Femur (tissue), 1 donor: ENCODE measurements at regions not wholly inside any gene's neighbourhood (a gene's known extent, or its start where the extent isn't known, plus 50 kb on each side); places are given as distances from the start of the nearest gene placed in this dataset.
"Not testable (repeated sequence)": the region's sequence is repeated elsewhere in the genome, so short reads cannot be mapped to it uniquely, and the experiment has no call there.

Experiments
- DNase-seq: peaks from one replicate; pipeline ENCODE4 v3.0.0-alpha.2; 2017

DNA sequence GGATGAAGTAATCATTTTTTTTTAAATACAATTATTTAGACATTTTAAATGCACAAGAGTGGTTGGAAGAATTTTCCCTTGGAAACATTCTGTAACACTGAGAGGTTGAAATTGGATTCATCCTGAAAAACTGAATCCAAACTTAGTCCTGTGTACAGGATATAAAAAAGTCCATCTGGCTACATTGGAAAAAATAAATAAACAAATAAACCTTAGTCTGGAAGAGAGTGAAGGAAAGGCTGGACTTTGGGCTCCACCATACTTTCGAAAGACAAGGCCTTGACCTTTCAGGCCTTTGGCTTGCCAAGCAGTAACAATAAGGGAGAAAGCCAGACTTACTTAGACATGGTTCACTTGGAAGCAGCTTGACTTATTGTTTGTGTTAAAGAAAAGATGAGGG is 664.3 kb downstream of the TENT5A start:
- DNase-seq, result no peak

DNA sequence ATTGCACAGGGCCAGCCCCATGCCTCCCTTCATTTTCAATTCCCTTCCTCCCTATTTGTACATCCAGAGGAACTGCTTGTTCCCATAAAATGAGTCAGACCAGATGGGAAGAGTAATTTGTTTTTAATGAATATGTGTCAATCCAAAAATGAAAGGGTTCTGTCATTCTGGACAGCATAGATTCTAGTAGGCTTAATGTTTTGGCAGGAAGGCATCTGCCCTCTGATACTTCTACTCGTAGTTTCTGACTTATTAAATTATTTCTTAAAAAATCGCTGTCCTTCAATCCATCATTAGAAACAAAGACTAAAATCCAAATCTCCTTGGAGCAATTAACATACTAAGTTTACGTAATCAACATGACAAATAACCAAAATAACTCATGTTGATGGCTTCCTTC is 665.5 kb downstream of the TENT5A start:
- no peak for DNase-seq

DNA sequence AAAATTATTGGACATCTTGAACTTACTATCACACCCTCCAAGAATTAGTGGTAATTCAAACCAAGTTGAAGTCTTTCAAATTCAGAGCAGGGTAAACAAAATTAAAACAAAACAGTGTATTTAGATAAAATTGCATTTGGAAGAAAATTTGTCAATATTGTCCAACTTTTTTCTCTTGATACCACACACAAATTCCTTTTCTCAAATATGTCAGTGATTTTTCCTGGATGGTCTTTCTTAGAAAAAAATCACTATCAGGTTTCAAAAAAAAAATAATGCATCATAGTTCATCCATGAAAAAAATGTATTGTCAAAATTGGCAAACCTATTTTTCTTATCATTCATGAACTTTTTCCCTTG is 667.1 kb downstream of the TENT5A start:
- DNase-seq, result no peak

DNA sequence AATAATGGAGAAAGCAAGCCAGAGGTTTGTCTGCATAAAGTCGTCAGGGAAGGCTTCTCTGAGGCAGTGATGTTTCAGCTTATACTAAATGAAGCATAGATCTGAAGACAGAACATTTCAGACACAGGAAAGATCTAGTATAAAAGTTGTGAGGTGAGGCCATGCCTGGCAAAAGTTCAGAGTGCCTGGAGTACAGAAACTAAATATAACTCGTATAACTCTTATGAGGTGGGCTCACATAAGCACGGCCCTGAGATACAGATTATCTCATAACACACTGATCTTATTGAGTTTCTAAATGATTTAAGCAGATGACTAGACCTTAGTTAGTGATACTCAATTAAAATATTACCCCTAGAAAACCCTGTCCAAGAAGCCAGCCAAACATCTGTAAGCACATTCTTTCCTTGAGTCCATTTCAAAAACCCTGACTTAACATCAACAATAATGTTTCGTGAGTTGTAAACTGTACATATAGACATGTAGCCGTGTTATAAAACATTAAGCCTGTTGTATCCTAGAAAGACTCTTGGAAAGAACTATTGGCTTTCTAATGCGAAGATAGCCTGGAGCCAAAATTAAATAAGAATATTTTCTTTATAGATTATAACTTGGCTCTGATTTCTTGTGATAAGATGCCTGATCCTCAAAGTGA is 667.6 kb downstream of the TENT5A start:
- no peak for DNase-seq

DNA sequence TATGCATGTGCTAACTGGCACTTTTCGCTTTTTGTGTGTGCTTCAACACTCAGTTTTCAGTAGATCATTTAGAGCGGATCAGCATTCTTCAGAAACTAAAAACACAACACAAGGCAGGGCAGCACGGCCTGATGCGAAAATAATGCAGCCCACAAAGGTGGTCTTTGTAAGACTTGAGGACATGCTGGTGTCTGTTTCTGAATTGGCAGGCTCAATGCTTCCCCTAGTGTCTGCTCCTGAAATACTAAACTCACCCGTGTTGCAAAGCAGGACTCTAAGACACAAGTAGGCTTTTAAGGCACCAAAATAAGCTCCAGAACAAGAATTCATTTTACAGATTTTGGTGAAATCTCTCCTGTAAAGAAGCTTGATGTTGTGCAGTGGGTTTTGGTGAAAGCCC is 676.5 kb downstream of the TENT5A start:
- no peak for DNase-seq

DNA sequence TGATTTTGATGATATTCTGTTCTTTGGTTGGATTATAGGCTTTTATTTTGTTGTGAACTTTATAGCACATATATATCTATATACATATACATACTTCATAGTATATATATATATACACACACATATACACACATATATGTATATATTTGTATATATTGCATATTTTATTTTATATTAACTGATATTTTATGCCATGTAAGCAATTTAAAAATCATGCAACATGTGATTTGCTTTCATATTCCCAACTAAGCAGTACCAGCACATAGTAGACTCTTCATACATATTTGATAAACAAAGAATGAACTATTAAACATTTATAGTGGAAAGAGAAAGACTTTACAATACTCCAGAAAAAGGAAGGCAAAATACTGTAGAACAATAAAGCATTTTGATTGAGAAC is 679.2 kb downstream of the TENT5A start:
- no peak for DNase-seq

DNA sequence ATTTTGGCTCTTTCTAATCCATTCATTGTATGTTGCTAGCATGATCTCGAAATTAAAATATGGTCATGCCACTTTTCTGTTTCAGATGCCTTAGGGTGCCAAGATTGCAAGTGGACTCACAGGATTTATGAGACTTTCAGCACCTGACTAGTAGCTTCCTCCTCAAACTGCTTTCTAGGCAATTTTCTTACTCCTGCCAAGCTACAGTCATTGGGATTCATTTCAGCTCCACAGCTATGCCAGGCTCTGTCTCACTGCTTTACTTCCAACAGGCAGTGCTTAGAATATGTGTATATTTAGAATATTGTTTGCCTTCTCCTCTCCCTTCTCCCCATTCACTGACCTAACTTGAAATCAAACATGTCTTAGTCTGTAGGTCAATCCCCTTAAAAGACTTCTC is 681.4 kb downstream of the TENT5A start:
- no peak for DNase-seq

DNA sequence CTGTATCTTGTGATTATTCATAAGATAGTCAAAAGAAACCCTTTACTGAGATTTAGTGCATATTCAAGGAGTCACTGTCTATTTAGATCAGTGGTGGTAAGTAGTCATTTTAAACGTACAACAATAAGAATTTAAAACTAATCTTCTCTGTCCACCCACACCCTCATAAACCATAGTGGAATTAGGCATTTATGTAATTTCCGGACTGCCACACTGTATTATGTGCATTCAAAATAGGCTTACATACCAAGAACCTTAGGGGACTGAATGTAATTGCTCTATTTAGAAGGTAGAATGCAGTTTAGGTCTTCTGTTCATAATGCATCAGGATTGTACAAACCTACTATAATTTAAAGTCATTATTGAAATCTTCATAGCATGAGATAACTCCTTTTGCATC is 685.4 kb downstream of the TENT5A start:
- no peak for DNase-seq

DNA sequence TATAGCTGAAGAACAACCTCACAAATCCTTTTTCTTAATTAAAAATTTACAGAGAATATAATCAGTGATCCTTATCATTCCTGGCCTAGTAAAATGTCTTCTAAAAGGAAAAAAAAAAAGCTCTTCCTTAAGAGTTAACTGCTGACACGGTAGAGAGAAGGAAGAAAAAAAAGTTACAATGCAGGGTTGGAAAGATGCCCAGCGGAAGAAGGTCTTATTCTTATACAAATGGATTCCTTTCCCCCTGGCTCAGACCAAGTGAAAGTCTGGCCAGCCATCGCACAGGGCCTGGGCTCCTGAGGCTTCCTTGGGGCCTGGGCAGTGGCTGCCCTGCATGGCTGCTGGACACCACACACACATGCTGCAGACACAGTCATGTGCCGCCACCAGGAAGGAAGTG is 688.6 kb downstream of the TENT5A start:
- no peak for DNase-seq

DNA sequence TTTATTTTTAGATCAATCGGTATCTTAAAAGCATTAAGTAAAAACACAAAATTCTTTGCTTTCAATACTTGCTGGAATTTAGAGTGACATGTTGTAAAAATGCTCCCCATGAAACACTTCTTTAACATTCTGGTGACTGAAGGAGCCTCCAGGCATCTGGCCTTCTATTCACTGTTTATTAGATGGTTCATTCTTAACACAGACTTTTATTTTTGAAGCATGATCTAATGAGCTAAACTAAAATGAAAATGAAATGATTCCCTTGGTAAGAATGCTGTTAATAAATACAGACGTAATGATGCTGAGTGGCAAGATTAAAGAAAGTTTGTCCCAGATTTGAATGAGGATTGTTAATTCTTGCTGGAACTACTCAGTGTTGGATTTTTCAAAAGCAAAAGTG is 698.4 kb downstream of the TENT5A start:
- DNase-seq, result no peak

DNA sequence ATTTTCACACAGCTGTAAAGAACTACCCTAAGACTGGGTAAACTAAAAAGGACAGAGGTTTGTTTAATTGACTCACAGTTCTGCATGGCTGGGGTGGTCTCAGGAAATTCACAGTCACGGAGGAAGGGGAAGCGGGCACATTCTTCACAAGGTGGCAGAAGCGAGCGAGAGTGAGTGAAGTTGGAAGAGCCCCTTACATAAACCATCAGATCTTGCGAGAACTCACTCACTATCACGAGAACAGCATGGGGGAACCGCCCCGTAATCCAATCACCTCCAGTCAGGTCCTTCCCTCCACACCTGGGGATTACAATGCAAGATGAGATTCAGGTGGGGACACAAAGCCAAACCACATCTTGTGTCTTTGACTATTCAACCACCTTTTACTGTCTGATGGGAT is 700.5 kb downstream of the TENT5A start:
- no peak for DNase-seq

DNA sequence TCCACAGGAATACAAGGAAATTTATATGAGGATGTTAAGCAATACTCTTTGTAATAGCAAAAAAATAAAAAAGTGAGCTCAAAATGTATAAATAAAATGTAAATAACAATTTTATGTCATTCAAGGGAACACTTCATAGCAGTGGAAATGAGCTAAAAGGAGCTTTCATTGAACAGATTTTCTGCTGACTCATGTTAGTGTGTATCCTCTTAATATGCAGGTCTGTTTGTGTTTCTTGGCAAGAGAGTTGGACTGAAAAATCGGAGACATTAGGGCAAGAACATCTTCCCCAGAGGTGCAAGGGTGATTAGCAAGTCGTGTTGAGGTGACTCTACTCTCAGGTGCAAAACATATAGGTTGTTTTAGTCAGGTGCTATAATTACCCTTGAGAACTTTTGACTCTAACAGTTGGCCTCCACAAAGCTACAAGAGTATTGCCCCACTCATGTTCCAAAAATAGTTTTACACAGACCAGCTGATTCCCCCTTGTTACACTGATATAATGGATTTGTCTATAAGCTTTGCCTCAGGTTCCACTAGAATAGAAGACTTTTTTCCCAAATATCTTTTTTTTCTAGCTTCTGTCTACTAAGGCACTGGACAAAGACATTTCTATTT is 702.9 kb downstream of the TENT5A start:
- no peak for DNase-seq

DNA sequence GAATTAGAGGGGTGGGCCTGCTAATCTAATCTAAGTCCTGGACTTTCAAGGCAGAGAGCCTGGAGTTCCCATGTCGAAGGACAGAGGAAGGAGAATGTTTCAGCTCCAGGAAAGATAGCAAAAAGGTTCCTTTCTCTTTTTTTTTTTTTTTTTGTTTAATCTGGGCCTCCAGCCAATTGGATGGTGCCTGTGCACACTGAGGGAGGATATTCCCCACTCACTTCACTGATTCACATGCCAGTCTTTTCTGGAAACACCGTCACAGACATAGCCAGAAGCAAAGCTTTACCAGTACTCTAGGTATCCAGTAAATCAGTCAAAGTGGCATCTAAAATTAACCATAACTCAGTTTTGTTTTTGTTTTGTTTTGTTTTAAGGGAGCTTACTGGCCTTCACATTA is 721.1 kb downstream of the TENT5A start:
- no peak for DNase-seq

DNA sequence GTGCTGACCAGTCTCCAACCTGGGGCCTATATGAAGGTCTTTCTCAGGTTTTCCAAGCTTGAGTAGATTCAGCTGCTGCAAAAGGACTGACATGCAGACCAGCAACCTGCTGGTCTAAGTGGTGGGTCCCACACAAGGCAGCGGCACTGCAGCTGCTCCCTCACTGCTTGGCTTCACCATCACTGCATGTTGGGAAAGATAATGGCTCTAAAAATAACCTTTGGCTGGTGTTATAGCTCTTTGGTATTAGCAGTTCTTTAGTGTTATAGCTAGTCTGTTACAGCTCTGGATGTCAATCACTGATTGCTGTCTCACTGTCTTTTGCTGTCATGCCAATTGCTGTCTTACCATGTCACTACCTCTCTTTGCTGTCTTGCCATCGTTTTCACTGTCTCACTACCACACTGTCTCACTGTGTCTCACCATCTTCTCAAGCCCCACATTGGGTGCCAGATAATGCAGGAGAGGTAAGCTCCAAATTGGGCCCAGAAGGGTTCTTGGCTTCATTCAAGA is 726.4 kb downstream of the TENT5A start:
- DNase-seq, result no peak

DNA sequence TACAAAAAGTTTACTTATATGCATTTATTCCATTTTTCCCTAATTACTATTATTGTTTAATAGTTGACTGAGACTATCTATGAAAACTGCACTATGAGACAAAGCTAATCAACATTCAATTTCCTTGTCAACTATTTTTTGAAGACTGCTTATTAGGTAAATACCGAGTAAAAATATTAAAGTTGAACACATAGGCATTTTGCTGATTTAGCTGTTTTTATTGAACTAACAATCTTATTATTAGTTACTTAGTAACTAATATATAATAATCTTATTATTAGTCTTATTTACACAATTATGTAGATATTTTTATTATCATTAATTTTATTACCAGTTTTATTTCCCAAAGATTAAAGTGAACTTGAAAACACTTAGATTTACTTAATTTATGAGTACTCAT is 728.8 kb downstream of the TENT5A start:
- no peak for DNase-seq

DNA sequence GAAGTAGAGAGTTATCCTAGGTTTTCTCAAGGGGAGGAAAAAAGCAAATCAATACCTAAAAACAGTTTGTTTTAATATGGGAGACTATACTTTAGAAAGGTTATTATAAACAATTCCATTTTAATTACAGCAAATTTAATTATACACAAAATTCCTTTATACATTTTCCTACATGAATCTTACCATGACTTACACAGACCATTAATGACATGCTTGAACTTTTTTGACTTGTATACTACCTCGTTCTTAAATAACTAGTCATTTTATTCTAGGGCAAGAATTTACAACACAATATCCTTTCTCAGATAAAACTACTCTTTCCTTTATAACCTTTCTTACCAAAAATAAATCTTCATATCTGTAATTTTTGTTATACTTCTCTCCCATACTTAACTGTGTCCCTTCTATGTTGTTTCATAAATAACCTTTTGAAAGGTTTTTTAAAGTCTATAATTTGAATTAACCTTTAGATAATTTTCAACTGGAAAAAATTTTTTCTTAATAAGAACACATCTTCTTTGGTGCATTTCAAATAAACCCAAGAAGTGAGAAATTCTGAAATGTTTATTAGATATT is 729.4 kb downstream of the TENT5A start:
- no peak for DNase-seq

DNA sequence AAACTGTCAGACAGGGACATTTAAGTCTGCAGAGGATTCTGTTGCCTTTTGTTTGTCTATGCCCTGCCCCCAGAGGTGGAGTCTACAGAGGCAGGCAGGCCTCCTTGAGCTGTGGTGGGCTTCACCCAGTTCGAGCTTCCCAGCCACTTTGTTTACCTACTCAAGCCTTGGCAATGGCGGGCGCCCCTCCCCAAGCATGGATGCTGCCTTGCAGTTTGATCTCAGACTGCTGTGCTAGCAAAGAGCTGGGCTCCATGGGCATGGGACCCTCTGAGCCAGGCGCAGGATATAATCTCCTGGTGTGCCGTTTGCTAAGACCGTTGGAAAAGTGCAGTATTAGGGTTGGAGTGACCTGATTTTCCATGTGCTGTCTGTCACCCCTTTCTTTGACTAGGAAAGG is 734.9 kb downstream of the TENT5A start:
- not testable (repeated sequence) for DNase-seq

DNA sequence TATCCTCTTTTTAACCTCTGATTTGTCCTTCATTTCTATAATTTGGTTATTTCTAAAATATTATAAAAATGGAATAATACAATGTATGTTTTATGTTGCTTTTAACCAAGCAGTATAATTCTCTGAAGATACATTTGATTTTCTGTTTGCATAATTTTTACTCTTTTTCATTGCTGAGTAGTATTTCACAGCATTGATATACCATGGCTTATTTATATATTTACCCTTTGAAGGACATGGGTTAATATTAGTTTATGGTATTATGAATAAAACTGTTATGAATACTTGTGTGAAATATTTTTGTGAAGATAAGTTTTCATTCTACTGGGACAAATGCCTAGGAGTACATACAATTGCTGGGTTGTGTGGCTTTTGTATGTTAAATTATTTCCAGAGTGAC is 748.6 kb downstream of the TENT5A start:
- no peak for DNase-seq

DNA sequence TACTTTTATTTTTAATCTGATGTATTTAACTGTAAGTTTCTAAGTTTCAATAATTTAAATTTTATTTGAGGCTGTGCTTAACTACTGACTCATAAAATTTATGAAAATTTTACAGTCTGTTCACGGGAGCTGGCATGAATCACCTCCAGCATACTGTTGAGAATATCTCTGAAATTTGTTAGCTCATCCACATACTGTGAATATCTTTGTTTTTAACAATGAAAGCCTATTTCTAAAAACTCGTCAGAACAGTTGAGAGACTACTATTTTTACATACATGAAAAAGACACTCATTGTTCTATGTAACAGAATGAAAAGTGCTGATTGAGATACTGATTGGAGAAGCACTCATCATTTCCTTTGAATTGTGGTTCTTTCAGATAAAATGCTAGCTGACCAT is 749.3 kb downstream of the TENT5A start:
- no peak for DNase-seq

DNA sequence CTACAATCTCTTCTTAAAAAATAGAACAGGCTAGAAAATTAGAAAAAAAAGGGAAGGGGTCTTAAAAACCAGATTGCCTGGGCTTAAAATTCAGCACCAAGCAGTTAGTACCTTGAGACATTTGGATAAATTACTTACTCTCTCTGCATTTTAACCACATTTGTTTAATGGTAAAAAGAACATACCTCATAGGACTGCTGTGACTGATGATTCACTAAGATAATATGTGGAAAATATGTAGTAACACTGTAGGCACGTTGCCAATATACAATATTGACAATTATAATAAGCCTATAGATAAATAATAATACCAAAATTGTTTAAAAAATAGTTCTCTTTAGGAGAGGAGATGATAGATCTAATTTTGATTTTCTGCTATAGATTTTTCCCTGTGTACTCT is 750.4 kb downstream of the TENT5A start:
- no peak for DNase-seq

DNA sequence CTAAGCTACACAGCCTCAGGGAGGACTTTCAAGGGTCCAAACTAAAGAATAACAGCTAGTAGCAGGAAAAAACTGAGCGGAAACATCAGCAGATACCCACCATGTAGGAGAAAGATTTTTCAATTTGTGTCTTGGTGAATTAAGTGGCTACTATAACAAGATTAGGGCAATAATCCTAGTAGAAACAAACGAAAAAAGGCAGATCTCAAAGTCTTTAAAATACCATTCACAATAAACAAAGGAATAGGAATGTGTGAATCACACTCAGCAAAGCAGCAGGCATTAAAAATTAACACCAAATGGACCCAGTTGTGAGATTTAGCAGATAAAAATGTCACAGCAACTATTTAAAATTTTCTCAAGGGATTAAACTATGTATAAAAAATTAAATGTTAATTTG is 761.2 kb downstream of the TENT5A start:
- DNase-seq, result no peak

DNA sequence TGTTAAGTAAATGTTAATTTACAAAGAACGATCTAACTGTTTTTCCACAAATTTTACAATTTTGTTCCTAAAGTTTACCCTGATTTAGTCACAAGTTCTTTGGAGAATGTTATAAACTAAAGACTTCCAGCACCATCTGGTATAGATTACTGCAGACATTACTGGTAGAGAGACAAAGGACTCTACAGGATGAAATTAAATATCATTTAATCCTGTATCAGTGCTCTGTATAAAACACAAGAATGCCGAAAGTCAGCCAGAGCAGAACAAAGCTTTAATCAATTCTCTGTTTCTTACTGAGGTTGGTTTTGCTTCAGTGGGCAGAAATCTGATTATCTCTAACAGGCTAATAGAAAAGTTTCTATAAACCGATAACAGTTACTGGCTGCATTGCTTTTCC is 763.6 kb downstream of the TENT5A start:
- DNase-seq, result no peak

DNA sequence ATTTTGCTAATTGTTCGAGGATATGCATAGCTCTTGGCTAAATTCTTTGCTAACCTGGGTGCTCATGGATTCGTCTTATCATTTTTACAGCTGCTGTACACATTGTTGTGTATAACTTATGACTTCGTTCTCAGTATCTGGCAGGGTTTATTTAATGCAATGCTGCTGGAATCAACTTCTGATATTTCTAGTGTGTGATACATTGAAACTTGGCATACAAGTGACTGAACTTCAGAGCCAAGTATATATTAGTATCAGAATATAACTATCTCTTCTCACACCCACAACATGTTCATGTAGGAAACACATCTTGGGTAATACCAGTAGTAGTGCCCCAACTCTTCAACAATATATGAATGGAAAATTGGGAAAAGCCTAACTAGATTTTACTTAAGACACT is 764.2 kb downstream of the TENT5A start:
- no peak for DNase-seq

DNA sequence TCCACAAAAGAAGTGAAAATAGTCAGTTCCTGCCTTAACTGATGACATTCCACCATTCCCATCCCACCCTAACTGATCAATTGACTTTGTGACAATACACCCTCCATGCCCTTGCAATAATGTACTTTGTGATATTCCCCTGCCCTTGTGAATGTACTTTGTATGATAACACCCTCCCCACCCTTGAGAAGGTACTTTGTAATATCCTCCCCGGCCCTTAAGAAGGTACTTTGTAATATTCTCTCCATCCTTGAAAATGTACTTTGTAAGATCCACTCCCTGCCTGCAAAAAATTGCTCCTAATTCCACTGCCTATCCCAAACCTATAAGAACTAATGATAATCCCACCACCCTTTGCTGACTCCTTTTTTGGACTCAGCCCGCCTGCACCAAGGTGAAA is 771.3 kb downstream of the TENT5A start:
- DNase-seq, result not testable (repeated sequence)

DNA sequence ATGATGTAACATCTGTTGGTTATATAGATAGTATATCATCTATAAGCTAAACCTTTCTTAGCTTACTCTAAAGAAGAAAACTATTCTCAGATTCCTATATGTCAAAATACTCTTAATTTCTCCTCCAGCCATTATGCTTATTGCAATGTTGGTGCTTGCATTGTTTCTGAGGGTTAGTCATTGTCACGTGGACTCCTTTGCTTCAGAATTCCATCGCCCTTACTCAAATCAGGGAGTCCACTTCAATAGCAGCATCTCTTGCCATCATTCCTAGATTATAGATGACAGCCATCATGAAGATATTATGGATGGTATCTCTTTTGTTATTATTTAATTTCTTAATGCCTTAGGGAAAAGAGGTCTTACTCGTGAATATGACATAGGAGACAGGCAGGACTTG is 776.1 kb downstream of the TENT5A start:
- DNase-seq, result no peak
